HUES48 (cell line): ENCODE measurements at regions not wholly inside any gene's neighbourhood (a gene's known extent, or its start where the extent isn't known, plus 50 kb on each side); places are given as distances from the start of the nearest gene placed in this dataset.

ENCODE experiments used
- H3K27ac ChIP-seq: one replicate; pipeline ENCODE4 v1.7.0; 2013; ENCODE audit warnings: low read depth, low read length, inconsistent platforms
- H3K27me3 ChIP-seq: 2 replicates; pipeline ENCODE4 v1.6.1; 2013; ENCODE audit warnings: mild to moderate bottlenecking, low read length; ENCODE audit not compliant: control insufficient read depth, insufficient read depth
- H3K36me3 ChIP-seq: 2 replicates; pipeline ENCODE4 v1.6.1; 2013; ENCODE audit warnings: low read length; ENCODE audit not compliant: control insufficient read depth, insufficient read depth
- H3K4me1 ChIP-seq: 2 replicates; pipeline ENCODE4 v1.6.1; 2013; ENCODE audit warnings: mild to moderate bottlenecking, low read length; ENCODE audit not compliant: control insufficient read depth, insufficient read depth
- H3K4me3 ChIP-seq: 2 replicates; pipeline ENCODE4 v1.5.1; 2013; ENCODE audit warnings: mild to moderate bottlenecking, low read depth, low read length
- H3K9ac ChIP-seq: 2 replicates; pipeline ENCODE4 v1.6.1; 2013; ENCODE audit warnings: mild to moderate bottlenecking, low read depth, low read length, moderate library complexity
- H3K9me3 ChIP-seq: 2 replicates; pipeline ENCODE4 v1.6.1; 2013; ENCODE audit warnings: low read length; ENCODE audit not compliant: control insufficient read depth, insufficient read depth

DNA sequence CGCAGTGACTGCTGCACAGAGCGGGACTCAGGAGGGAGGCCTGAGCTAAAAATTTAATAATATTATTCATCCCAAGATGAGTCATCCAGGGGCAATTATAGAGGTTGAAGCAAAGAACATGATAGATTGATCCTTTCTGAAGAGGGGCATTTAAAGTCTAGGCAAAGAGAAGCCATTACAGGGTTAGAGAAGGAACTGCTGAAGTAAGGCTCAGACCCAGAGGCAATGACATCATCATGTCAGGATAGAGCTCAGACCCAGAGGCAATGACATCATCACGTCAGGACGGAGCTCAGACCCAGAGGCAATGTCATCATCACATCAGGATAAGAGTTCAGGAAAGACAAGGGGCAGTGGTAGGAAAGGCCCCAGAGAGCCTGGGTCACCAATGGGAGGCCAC lies 184.0 kb downstream of the TMEM18 start:
- Histone ChIP-seq H3K9me3 (no peaks in the 10 kb centered on the region), H3K27me3 (no peaks in the 10 kb centered on the region), H3K4me1 (no peaks in the 10 kb centered on the region), H3K9ac (no peak overlapping the region), H3K4me3 (no peak overlapping the region), H3K27ac (no peak overlapping the region), H3K36me3 (no peaks in the 10 kb centered on the region)

DNA sequence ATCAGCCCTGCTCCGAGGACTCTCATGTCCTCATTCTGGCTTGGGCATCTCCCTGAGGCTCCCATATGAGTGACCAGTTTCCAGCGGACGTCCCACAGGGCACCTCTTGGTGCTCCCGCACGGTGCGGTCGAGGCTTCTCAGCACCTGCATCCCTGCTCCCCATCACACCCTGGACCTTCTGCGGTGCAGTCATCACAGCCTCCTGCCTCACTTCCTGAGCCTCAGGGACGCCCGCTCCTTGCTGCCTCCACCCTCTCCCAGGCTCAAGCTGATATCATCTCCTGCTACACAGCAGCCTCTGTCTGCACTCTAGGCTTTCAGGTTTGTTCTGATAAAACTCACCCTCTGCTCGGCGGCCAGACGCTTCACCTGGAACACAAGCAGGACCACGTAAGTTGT lies 185.0 kb downstream of the TMEM18 start:
- no peak overlapping the region for H3K27ac ChIP-seq
- H3K36me3 ChIP-seq: no peaks in the 10 kb centered on the region
- no peak overlapping the region for H3K9ac ChIP-seq
- no peaks in the 10 kb centered on the region for H3K27me3 ChIP-seq
- no peak overlapping the region for H3K4me3 ChIP-seq
- no peaks in the 10 kb centered on the region for H3K9me3 ChIP-seq
- H3K4me1 ChIP-seq: no peaks in the 10 kb centered on the region

DNA sequence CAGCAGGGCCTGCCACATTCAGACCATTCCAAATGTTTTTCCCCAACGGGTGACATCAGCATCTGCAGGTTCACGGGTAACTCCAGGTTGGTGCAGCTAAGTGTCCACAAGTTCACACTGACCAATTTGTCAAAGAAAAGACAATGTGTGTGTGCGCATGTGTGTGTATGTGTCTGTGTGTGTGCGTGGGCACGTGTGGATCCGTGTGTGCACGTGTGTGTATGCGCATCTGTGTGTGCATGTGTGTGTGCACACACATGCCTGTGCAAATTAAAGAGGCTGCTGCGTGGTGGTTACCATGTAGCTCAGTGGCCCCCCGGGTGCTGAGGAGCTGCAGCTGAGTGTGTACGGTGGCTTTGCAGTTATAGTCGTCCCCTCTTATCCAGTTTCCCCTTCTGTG lies 187.4 kb downstream of the TMEM18 start:
- Histone ChIP-seq H3K36me3 (no peaks in the 10 kb centered on the region), H3K27me3 (no peaks in the 10 kb centered on the region), H3K27ac (no peak overlapping the region), H3K4me3 (no peak overlapping the region), H3K9me3 (no peaks in the 10 kb centered on the region), H3K9ac (no peak overlapping the region), H3K4me1 (no peaks in the 10 kb centered on the region)

DNA sequence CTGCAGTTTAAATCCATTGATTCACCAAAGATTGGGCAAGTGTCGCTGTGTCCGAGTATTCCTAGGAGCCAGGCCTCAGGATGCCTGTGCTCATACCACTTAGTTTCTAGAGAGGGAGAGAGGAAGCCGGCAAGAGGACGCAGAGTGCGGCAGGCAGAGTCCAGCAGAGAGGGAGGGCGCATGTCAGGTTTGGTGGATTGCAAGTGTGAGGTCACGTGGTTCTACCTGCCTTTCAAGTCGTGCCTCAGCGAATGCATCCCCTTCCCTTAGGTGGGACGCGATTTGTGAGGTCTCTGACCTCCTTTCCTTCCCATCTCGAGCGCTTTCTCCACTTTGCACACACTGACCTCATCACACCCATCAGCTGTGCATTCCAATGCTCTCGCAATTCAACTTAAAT lies 188.1 kb downstream of the TMEM18 start:
- H3K36me3 ChIP-seq: no peaks in the 10 kb centered on the region
- H3K27me3 ChIP-seq: no peaks in the 10 kb centered on the region
- no peak overlapping the region for H3K27ac ChIP-seq
- H3K4me1 ChIP-seq: no peaks in the 10 kb centered on the region
- no peak overlapping the region for H3K9ac ChIP-seq
- no peaks in the 10 kb centered on the region for H3K9me3 ChIP-seq
- no peak overlapping the region for H3K4me3 ChIP-seq

DNA sequence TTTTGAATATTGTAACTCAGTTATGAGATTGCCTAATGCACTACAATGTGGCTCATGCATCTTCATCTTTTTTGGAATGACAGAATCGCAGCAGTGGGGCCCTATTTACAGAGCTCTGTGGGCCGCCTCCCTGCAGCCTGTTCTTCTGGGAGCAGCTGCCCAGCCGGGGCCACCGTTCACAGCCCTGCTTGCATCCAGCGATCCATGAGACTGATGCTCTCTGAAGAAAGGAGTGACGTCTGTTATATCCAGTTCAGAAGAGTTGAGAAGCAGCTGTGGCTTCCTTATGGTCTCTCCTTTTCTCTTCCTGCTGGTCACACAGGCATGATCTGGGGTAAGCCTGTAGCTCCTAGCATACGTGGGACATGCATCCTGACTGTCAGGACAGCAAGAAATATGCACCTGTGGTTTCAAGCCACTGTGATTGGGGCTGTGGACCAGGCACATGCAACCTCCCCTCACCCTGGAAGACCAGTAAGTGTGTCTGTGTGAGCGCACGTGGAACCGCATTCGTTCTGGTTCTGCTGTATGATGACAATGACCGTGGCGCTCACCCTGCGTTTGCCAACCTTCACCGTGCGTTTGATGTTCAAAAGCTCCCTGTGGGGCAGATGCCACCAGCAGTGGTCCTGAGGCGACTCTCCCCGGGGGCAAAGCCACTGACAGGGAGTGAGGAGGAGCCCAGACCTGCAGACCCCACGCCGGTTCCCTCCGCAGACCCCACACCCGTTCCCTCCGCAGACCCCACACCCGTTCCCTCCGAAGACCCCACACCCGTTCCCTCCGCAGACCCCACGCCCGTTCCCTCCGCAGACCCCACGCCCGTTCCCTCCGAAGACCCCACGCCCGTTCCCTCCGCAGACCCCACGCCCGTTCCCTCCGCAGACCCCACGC lies 189.8 kb downstream of the TMEM18 start:
- H3K4me3 ChIP-seq: no peak overlapping the region
- no peak overlapping the region for H3K9ac ChIP-seq
- H3K9me3 ChIP-seq: no peaks in the 10 kb centered on the region
- H3K27me3 ChIP-seq: no peaks in the 10 kb centered on the region
- no peaks in the 10 kb centered on the region for H3K4me1 ChIP-seq
- H3K36me3 ChIP-seq: no peaks in the 10 kb centered on the region
- H3K27ac ChIP-seq: no peak overlapping the region

DNA sequence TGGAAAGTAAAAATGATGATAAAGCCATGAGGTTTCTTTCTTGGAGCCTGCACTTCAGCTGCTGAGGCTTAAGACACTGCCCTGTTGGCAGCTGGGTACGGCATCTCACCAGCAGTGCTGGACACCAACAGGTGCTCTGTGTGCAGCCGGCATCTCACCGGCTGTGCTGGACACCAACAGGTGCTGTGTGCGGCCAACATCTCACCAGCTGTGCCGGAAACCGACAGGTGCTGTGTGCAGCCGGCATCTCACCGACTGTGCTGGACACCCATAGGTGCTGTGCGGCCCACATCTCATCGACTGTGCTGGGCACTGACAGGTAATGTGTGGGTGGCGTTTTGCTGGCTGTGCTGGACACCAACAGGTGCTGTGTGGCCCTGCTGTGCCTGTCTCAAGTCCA lies 190.8 kb downstream of the TMEM18 start:
- Histone ChIP-seq H3K4me3 (no peak overlapping the region), H3K4me1 (no peaks in the 10 kb centered on the region), H3K36me3 (no peaks in the 10 kb centered on the region), H3K9me3 (no peaks in the 10 kb centered on the region), H3K27me3 (no peaks in the 10 kb centered on the region), H3K9ac (no peak overlapping the region), H3K27ac (no peak overlapping the region)

DNA sequence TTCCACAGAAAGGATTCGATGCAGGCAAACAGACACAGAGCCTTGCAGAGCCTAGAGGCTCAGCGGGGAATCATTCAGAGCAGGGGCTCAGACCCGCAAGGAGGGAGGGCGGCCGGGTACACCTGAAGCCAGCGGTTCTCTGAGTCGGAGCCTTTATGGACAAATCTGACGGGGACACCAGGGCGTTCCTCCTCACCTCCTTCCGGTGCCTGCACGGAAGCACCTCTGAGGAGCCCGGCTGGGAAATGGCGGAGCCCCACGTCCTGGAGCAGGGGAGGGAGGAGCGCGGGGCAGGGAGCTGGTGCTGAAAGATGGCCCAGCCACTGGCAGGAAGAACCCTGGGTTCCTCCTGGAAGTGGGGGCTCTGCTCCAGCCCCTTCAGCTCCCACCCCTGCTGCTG lies 193.5 kb upstream of the ALKAL2 start:
- Histone ChIP-seq H3K9ac (no peak overlapping the region), H3K4me3 (peak overlapping the region; percentile 9; the same call in 1 of the 2 replicates), H3K9me3 (no peaks in the 10 kb centered on the region), H3K36me3 (no peaks in the 10 kb centered on the region), H3K27me3 (no peaks in the 10 kb centered on the region), H3K27ac (no peak overlapping the region), H3K4me1 (no peaks in the 10 kb centered on the region)

DNA sequence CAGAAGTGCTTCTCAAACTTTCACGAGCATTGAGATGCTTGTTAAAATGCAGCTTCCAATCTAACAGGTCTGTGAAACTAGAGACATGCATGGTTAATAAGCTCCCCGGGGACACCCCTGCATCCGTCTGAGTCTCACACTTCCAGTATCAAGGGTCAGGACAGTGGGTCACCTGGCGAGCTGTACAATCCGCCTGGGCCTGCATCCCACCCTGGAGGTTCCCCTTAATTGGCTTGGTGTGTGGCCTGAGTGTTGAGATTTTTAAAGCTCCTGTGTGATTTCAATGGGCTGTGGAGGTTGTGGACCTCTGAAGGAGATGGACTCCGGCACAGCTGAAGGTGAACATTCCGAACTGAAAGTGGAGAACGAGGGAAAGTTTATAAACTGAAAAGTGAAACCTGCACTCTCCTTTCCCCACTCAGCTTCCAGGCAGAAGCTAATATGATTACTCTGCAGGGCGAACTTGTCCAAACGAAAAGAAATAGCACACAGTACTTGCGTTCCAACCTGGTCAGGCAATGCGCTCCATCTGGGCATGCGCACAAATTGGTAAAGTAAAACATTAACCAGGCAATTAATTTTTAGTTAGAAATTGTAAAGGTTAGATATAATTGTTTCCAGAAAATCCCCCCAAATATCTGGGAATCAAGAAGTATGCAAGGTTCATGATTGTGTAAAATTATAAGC lies 191.7 kb upstream of the ALKAL2 start:
- no peaks in the 10 kb centered on the region for H3K27me3 ChIP-seq
- no peaks in the 10 kb centered on the region for H3K9me3 ChIP-seq
- H3K4me1 ChIP-seq: no peaks in the 10 kb centered on the region
- no peak overlapping the region for H3K4me3 ChIP-seq
- no peak overlapping the region for H3K9ac ChIP-seq
- H3K36me3 ChIP-seq: no peaks in the 10 kb centered on the region
- H3K27ac ChIP-seq: no peak overlapping the region

DNA sequence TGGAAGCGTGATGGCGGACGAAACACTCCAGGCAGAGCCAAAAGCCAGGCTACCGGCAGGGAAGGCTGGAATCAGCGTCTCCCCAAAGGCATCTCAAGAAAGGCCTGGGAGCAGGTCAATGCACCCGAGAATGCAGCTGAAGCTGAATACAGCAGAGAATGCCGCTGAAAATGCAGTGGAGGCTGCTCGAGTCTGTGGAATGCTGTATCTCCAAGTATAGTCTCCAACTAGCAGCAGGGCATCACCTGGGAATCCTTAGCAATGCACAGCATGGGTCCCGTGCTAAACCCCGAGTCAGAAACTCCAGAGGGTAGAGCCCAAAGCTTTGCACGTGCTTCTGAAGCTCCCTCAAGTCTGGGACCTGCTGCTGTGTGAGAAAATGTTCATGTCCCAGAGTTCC lies 191.1 kb upstream of the ALKAL2 start:
- no peaks in the 10 kb centered on the region for H3K27me3 ChIP-seq
- H3K4me1 ChIP-seq: no peaks in the 10 kb centered on the region
- H3K9me3 ChIP-seq: no peaks in the 10 kb centered on the region
- no peak overlapping the region for H3K4me3 ChIP-seq
- no peaks in the 10 kb centered on the region for H3K36me3 ChIP-seq
- H3K27ac ChIP-seq: no peak overlapping the region
- H3K9ac ChIP-seq: no peak overlapping the region

DNA sequence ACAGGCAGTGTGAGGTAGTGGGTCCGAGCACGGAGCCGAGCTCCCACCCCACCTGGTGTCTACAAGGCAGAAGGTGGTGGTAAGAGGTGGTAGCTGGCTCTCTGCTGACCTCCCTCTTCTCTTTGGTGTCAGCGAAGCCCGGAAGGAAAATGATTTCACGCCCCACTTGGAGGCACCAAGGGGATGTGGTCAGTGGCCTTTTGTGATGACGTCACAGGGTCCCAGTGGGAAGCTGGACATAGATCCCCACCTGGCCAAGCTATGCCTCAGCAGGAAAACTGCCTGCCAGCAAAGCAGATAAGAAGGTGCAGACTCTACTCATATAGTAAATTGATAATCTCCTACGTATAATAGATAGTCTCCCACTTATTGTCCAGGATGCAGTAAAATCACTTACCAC lies 183.7 kb upstream of the ALKAL2 start:
- Histone ChIP-seq H3K27me3 (peaks cover 36% of the 10 kb centered on the region), H3K9ac (no peak overlapping the region), H3K27ac (no peak overlapping the region), H3K9me3 (no peaks in the 10 kb centered on the region), H3K4me1 (0 out of 2 replicates have a peak, but pooled peaks cover 5% of the 10 kb centered on the region), H3K4me3 (no peak overlapping the region), H3K36me3 (no peaks in the 10 kb centered on the region)

DNA sequence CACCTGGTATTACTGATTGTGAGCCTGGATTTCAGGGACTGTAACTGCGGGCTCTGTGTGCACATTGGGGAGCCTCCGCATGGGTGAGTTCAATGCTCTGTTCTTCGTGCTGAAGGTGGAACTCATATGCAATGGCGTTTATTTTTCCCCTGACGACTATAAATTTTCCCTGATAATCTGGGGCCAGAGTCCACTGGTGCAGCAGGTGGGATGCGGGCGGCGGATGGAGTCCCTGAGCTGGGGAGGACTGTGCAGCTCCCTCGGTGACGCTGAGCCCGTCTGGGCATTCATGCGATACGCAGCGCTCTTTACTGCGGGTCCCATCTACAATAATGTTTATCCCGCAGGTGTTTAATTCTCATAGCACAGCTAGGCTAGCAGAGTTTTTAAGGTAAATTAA lies 181.6 kb upstream of the ALKAL2 start:
- 0 out of 2 replicates have a peak, but pooled peaks cover 5% of the 10 kb centered on the region for H3K4me1 ChIP-seq
- H3K27me3 ChIP-seq: peaks cover 37% of the 10 kb centered on the region
- no peak overlapping the region for H3K27ac ChIP-seq
- H3K36me3 ChIP-seq: no peaks in the 10 kb centered on the region
- no peak overlapping the region for H3K4me3 ChIP-seq
- no peaks in the 10 kb centered on the region for H3K9me3 ChIP-seq
- H3K9ac ChIP-seq: no peak overlapping the region
